ENCODE measurements at regions not wholly inside any gene's neighbourhood (a gene's known extent, or its start where the extent isn't known, plus 50 kb on each side); places are given as distances from the start of the nearest gene placed in this dataset.
"Not testable (repeated sequence)": the region's sequence is repeated elsewhere in the genome, so short reads cannot be mapped to it uniquely, and the experiment has no call there.

DNA sequence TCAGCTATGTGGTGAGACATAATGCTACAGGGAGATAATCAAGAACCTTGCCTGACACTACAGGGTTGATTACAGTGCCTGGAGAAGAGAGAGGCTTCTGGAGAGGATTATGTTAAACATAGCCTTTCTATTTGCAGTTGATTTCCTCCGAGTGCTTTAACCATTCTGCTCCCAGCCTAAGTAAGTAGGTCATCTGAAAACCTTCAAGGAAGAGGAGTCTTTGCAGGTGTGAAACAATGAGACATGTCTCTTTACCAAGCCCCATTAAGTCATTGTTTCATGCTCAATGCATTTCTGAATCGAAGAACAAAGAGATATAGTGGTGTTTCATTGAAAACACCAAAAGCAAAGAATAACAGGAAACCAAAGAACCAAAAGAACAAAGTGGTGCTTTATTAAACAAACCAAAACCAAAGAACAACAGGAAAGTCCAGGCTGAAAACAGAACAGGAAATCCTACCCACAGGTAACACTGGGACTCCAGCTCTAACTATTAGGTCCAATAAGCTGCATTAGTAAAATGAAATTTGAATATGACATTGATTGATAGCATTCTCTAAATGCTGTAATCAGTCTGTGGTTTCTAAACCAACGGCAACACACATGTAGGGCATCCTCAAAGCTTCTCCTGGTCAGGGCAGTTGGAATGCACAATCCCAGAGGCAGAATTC lies 113.3 kb upstream of the SPATA31D4 start:
- FAIRE-seq: peak; percentile 51

GRCh38 chr9:81815781-81816180 lies 112.4 kb upstream of the SPATA31D4 start:
- no peak for FAIRE-seq

- no peak for FAIRE-seq
Observed at GRCh38 chr9:81819155-81819554, 109.1 kb upstream of the SPATA31D4 start.

- FAIRE-seq: no peak
Observed at GRCh38 chr9:81819859-81820546, 108.2 kb upstream of the SPATA31D4 start.

- FAIRE-seq: no peak
Observed at GRCh38 chr9:81822301-81822865, 105.8 kb upstream of the SPATA31D4 start.

GRCh38 chr9:81822967-81823366 lies 105.3 kb upstream of the SPATA31D4 start:
- FAIRE-seq: no peak

GRCh38 chr9:81823672-81824554 lies 104.3 kb upstream of the SPATA31D4 start:
- no peak for FAIRE-seq

DNA sequence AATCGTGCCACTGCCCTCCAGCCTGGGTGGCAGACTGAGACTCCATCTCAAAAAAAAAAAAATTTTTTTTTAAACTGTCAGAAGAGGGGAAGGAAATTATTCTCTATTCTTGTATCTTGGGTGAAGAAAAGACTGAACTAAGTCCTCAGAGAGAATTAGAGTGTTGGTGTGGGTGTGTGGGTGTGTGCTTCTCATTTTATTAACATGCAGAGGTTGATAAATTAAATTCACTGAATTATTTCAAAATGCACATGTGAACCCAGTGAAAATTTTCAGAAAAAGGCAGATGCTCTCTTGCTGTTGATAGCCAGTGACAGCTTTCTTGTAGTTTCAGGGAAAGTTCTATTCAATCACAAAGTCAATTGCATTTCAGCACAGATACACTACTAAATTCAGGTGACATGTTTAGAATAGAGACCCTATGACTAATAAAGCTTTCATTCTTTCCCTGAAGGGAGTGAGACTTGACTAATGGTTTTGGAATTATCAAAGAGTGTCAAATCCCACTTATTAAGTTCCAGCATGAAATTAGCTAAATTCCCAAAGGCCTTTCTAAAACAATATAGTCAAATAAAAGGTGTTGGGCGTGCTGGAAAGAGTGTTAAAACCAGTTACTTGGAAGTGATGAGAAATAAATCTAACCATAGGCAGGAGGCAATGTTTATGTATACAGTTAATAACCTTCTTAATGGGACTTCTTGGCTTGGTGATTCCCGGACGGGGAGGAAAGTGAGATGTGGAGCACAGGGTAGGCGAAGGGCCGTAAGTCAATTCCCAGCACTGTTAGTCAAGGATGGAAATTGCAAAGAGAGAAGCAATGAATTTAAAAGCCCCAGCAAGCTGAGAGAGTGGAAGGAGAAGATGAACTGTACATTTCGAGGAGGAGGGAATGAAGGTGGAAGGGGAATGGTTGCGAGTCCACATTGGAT lies 103.2 kb upstream of the SPATA31D4 start:
- FAIRE-seq: no peak

GRCh38 chr9:81825846-81826516 lies 102.2 kb upstream of the SPATA31D4 start:
- no peak for FAIRE-seq

DNA sequence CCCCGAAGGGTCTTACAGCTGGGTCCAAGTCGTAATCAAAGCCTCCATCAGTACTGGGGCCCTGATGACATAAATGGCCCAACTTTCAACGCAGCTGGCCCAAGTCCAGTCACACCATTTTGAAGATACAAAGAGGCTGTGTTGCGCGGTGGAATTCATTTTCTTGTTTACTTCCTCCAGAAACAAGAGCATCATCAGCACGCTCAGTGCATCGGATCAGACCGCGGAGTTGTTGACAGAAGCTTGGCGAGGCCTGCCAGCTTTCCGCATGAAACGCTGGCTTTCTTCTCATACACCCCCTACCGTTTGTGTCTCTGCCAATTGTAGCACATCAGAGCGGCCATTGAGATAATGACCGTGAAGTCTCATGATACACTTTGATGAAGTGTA lies 101.7 kb upstream of the SPATA31D4 start:
- no peak for FAIRE-seq

DNA sequence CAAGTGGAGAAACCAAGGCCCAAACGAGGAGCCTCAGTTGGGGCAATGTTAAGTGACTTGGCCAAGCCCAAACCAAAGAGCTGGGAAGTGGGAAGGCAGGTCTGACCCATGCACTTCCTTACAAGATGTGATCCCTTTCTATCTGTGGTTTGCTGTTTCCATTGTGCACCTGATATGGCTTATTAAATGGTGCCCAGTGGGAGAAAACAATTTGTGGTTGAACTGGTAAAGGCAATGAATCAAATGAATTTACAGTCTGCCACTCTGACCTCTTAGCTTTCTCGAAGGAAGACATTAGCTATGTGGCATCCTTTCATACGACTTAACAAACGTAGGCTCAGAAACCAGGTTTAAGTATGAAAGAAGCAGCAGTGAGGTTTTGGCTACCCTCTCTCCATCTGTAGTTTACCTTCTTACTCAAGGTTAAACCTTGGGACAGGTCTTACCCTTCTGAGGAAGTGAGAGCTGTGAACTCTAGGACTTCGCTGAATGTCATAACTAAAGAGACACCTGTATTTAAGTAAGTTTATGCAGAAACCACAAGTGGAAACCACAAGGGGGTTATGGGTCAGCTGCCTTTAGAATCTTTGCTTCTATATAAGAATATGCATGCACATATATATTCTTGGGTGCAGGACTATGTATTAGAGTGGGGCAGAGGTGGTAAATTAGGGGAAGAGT lies 100.5 kb upstream of the SPATA31D4 start:
- no peak for FAIRE-seq

DNA sequence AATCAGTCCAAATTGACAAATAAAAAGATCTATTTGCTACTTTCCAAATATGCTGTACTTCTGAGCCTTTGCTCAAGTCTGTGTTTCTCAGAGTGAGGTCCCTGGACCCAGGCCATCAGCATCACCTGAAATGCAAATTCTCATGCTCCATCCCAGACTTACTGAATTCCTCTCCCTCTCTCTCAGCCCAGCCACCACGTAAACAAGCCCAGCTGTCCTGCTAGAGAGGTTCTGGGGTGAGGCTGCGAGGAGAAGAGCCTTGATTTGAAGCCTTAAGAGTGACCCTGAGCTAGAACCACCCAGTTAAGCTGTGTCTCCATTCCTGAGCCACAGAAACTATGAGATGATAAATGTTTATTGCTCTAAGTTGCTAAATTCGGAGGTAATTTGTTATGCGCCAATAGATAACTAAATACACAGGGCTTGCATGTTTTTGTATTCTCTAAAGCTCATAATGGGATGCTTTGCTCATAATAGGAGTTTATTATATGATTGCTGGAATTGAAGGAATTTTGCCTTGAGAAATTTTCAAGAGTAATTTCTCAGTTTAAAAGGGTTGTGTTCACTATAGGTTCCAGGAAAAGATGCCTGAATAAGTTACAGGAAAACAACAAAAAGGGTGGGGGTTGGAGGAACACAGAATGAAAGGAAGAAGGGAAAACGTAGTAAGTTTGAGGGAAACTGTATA lies 98.9 kb upstream of the SPATA31D4 start:
- no peak for FAIRE-seq

GRCh38 chr9:81830431-81830830 lies 97.8 kb upstream of the SPATA31D4 start:
- FAIRE-seq: not testable (repeated sequence)

DNA sequence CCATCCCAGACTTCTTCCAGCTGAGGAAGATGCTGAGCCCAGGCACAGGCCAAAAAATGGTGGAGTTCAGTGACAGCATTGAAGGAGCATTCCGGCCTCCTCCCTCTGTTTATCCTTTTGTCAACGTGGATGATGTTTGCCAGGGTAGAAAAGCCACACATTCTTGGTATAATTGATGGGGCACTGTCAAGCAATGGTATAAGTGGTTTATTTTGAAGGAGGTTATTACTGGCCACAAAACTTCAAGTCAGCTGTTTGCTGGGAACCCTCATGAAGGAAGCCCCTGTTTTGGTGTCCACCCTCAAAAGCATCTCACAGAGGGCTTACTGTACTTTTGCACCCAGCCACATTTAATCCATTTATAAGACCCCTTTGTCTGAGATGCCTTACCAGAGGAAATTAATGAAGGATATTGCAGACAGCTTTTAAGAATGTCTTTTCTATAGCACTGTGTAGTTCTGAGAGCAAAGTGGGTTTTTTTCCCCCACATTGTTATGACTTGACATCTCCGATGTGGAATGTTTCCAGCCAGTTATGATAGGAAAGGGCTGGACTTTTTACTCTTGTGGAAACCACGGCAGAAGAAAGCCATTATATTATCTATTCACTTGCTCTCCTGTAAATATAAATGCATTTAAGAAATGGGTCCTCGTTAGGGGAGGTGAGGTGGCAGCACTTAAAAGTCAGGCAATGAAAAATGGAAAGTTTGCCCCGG lies 95.5 kb upstream of the SPATA31D4 start:
- FAIRE-seq: no peak

GRCh38 chr9:81833563-81834345 lies 94.5 kb upstream of the SPATA31D4 start:
- no peak for FAIRE-seq

DNA sequence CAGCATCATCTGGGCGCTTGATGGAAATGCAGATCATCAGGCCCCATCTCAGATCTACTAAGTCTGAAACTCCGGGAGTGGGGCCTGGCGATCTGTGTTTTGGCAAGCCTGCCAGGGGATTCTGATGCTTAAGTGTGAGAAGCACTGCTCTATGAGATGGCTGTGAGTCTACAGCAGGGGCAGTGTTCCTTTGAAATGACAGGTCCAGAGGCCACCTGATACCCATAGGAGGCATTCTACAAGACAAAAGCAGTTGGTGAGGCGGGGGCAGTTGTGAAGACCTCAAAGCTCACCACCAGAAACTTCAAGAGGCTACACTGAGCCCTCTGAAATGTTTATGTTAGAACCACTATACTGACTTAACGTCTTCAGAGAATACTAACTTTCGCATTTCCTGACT lies 86.9 kb upstream of the SPATA31D4 start:
- FAIRE-seq: no peak

DNA sequence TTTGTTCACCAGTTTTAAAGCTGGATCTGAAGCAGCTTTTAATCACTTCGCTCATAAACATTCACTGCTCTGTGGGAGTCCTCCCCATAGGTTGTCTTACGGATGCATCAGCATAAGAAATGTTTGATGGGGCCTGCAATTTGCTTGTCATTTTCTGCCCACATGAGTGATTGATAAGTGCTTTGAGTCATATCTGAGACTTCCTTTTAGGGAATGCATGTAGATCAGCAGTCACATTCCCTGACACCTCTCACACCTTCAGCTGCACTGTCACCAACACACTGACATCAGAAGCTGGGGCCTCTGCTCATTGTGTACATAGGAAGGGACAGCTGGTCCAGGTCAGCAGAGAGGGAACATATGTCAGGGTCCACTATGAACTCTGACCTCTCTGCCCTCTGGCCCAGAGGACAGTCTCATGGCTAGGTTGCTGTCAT lies 84.1 kb upstream of the SPATA31D4 start:
- FAIRE-seq: no peak

GRCh38 chr9:81847181-81847915 lies 80.9 kb upstream of the SPATA31D4 start:
- no peak for FAIRE-seq

All from islet of Langerhans (tissue), 1 donor.